ENCODE measurements at regions not wholly inside any gene's neighbourhood (a gene's known extent, or its start where the extent isn't known, plus 50 kb on each side); places are given as distances from the start of the nearest gene placed in this dataset.

DNA sequence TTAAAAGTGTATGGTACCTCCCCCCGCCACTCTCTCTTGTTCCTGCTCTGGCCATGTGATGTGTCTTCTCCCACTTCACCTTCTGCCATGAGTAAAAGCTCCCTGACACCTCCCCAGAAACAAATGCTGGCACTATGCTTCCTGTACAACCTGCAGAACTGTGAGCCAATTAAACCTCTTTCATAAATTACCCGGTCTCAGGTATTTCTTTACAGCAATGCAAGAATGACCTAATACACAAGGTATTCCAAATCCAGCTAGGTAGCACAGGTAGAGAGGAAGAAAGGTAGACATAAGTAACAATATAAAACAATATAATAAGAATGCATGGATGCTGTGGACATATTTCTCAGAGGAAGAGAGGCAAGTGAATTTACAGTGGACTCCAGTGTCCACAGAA, 394.1 kb upstream of the ARID1B start:
- no peaks in the 10 kb centered on the region for H3K4me1 ChIP-seq (ENCODE audit: control insufficient read depth in 2 of 2, insufficient read depth in 2 of 2, low read length in 1 of 2)
- no peak overlapping the region for H3K27ac ChIP-seq (ENCODE audit: low read depth in 2 of 2, low read length in 1 of 2)
- 70 to 83% methylated on average over 2 of the region's 2 CpGs for WGBS, 2 donors
- H3K27me3 ChIP-seq (ENCODE audit: control insufficient read depth in 1 of 2, insufficient read depth in 2 of 2, low read length in 2 of 2), result no peaks in the 10 kb centered on the region
- no peak overlapping the region for H3K4me3 ChIP-seq (ENCODE audit: low read depth in 1 of 2, low read length in 2 of 2)
- no peaks in the 10 kb centered on the region for H3K36me3 ChIP-seq (ENCODE audit: control insufficient read depth in 2 of 2, insufficient read depth in 2 of 2, low read length in 1 of 2)
- no peaks in the 10 kb centered on the region for H3K9me3 ChIP-seq (ENCODE audit: control insufficient read depth in 2 of 2, insufficient read depth in 1 of 2, low read depth in 1 of 2, low read length in 1 of 2)

DNA sequence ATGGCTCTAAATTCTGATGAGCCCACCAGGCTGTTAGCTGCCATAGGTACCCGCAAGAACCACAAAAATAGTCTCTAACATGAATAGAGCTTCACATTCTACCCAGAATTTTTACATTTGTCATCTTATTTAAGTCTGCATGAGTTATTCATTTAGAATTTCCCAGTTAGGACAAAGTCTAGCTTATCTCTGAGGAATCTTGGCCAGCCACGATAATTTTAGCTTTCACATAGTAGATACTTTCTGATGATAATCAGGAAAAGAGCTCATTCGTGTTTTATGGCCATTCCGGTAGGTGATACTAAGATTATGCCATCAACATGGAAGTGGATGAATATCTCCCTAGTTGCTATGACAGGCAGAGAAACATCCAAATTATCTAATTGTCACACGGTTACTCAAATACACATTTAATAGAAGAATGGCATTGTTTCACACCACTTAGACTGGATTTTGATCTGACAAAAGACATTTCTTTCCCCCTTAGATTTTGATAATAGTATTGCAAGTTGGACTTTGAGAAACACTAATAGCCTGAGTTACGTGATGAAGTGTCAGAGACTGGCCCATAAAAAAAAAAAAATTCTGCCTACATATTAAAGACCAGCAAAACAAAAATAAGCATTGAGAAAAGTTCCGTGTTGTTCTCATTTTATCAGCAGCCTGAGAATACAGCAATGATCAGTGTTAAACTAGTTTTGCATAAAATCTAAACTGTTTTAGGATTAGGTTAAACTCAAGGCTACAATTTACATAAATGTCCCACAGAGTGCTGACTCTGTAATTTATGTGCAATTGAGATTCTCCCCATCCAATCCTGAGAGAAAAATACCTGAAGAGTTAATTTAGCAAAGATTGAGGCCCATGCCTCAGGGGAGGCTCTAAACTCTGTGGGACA, 397.5 kb upstream of the ARID1B start:
- Histone ChIP-seq H3K27ac (ENCODE audit: low read depth in 2 of 2, low read length in 1 of 2) (no peak overlapping the region), H3K36me3 (ENCODE audit: control insufficient read depth in 2 of 2, insufficient read depth in 2 of 2, low read length in 1 of 2) (no peaks in the 10 kb centered on the region), H3K4me3 (ENCODE audit: low read depth in 1 of 2, low read length in 2 of 2) (no peak overlapping the region), H3K27me3 (ENCODE audit: control insufficient read depth in 1 of 2, insufficient read depth in 2 of 2, low read length in 2 of 2) (no peaks in the 10 kb centered on the region), H3K9me3 (ENCODE audit: control insufficient read depth in 2 of 2, insufficient read depth in 1 of 2, low read depth in 1 of 2, low read length in 1 of 2) (no peaks in the 10 kb centered on the region), H3K4me1 (ENCODE audit: control insufficient read depth in 2 of 2, insufficient read depth in 2 of 2, low read length in 1 of 2) (no peaks in the 10 kb centered on the region)
- 80 to 85% methylated on average over 7 of the region's 7 CpGs for WGBS, 2 donors

GRCh38 chr6:156378853-156379252, 398.3 kb upstream of the ARID1B start:
- no peaks in the 10 kb centered on the region for H3K9me3 ChIP-seq (ENCODE audit: control insufficient read depth in 2 of 2, insufficient read depth in 1 of 2, low read depth in 1 of 2, low read length in 1 of 2)
- no peaks in the 10 kb centered on the region for H3K36me3 ChIP-seq (ENCODE audit: control insufficient read depth in 2 of 2, insufficient read depth in 2 of 2, low read length in 1 of 2)
- H3K27me3 ChIP-seq (ENCODE audit: control insufficient read depth in 1 of 2, insufficient read depth in 2 of 2, low read length in 2 of 2), result no peaks in the 10 kb centered on the region
- H3K4me3 ChIP-seq (ENCODE audit: low read depth in 1 of 2, low read length in 2 of 2), result no peak overlapping the region
- H3K27ac ChIP-seq (ENCODE audit: low read depth in 2 of 2, low read length in 1 of 2), result no peak overlapping the region
- H3K4me1 ChIP-seq (ENCODE audit: control insufficient read depth in 2 of 2, insufficient read depth in 2 of 2, low read length in 1 of 2), result no peaks in the 10 kb centered on the region
- 80 to 90% methylated on average over 1 of the region's 1 CpG for WGBS, 2 donors

- Histone ChIP-seq H3K4me1 (ENCODE audit: control insufficient read depth in 2 of 2, insufficient read depth in 2 of 2, low read length in 1 of 2) (no peaks in the 10 kb centered on the region), H3K36me3 (ENCODE audit: control insufficient read depth in 2 of 2, insufficient read depth in 2 of 2, low read length in 1 of 2) (no peaks in the 10 kb centered on the region), H3K27ac (ENCODE audit: low read depth in 2 of 2, low read length in 1 of 2) (no peak overlapping the region), H3K9me3 (ENCODE audit: control insufficient read depth in 2 of 2, insufficient read depth in 1 of 2, low read depth in 1 of 2, low read length in 1 of 2) (no peaks in the 10 kb centered on the region), H3K4me3 (ENCODE audit: low read depth in 1 of 2, low read length in 2 of 2) (no peak overlapping the region), H3K27me3 (ENCODE audit: control insufficient read depth in 1 of 2, insufficient read depth in 2 of 2, low read length in 2 of 2) (no peaks in the 10 kb centered on the region)
Measured at GRCh38 chr6:156376091-156376490, 401.1 kb upstream of the ARID1B start.

GRCh38 chr6:156359912-156360311, 417.3 kb upstream of the ARID1B start:
- Histone ChIP-seq H3K4me3 (ENCODE audit: low read depth in 1 of 2, low read length in 2 of 2) (no peak overlapping the region), H3K9me3 (ENCODE audit: control insufficient read depth in 2 of 2, insufficient read depth in 1 of 2, low read depth in 1 of 2, low read length in 1 of 2) (no peaks in the 10 kb centered on the region), H3K36me3 (ENCODE audit: control insufficient read depth in 2 of 2, insufficient read depth in 2 of 2, low read length in 1 of 2) (no peaks in the 10 kb centered on the region), H3K27ac (ENCODE audit: low read depth in 2 of 2, low read length in 1 of 2) (no peak overlapping the region), H3K4me1 (ENCODE audit: control insufficient read depth in 2 of 2, insufficient read depth in 2 of 2, low read length in 1 of 2) (no peaks in the 10 kb centered on the region), H3K27me3 (ENCODE audit: control insufficient read depth in 1 of 2, insufficient read depth in 2 of 2, low read length in 2 of 2) (no peaks in the 10 kb centered on the region)
- 95 to 96% methylated on average over 12 of the region's 12 CpGs for WGBS, 2 donors

DNA sequence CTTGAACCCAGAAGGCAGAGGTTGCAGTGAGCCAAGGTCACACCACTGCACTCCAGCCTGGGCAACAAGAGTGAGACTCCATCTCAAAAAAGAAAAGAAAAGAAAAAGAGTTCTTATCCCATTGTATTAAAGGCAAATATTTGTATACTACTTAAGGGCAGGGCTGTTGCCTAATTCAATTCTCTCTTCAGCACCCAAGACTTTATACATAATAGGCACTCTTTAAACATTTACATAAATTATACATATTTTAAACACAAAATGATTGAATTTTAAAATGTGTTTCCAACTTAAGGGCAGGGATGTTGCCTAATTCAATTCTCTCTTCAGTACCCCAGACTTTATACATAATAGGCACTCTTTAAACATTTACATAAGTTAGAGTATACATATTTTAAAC, 424.3 kb upstream of the ARID1B start:
- Histone ChIP-seq H3K27ac (ENCODE audit: low read depth in 2 of 2, low read length in 1 of 2) (no peak overlapping the region), H3K27me3 (ENCODE audit: control insufficient read depth in 1 of 2, insufficient read depth in 2 of 2, low read length in 2 of 2) (no peaks in the 10 kb centered on the region), H3K4me1 (ENCODE audit: control insufficient read depth in 2 of 2, insufficient read depth in 2 of 2, low read length in 1 of 2) (no peaks in the 10 kb centered on the region), H3K9me3 (ENCODE audit: control insufficient read depth in 2 of 2, insufficient read depth in 1 of 2, low read depth in 1 of 2, low read length in 1 of 2) (no peaks in the 10 kb centered on the region), H3K36me3 (ENCODE audit: control insufficient read depth in 2 of 2, insufficient read depth in 2 of 2, low read length in 1 of 2) (no peaks in the 10 kb centered on the region), H3K4me3 (ENCODE audit: low read depth in 1 of 2, low read length in 2 of 2) (no peak overlapping the region)

DNA sequence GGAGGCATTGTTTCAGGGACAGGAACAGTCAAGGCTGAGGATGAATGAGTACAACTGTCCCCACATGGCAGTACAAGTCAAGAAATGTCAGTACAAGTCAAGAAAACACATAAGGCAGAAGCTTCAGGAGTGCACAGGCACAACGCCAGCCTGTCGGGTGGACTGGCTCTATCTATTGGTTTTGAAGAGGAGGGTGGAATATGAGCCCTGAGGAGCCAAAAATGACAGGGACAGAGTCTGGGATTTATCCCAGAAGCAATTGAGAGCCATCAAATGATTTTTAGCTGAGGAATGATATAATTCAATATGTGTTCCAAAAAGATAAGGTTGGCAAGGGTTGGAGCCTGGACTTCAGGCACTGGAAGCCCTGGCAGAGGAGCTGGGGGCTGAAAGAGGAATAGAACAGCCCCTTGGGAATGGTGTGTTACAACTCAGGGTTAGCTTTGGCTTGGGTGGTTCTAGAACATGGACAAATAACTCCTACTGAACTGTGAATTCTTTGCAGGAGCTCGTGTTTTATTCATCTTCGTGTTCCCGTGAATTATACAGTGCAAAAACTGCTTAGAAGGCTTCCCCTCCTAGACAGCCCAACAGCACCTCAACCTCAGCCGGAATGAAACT, 425.7 kb upstream of the ARID1B start:
- H3K27me3 ChIP-seq (ENCODE audit: control insufficient read depth in 1 of 2, insufficient read depth in 2 of 2, low read length in 2 of 2), result no peaks in the 10 kb centered on the region
- H3K27ac ChIP-seq (ENCODE audit: low read depth in 2 of 2, low read length in 1 of 2), result no peak overlapping the region
- 76 to 86% methylated on average over 6 of the region's 6 CpGs for WGBS, 2 donors
- no peak overlapping the region for H3K4me3 ChIP-seq (ENCODE audit: low read depth in 1 of 2, low read length in 2 of 2)
- no peaks in the 10 kb centered on the region for H3K9me3 ChIP-seq (ENCODE audit: control insufficient read depth in 2 of 2, insufficient read depth in 1 of 2, low read depth in 1 of 2, low read length in 1 of 2)
- H3K36me3 ChIP-seq (ENCODE audit: control insufficient read depth in 2 of 2, insufficient read depth in 2 of 2, low read length in 1 of 2), result no peaks in the 10 kb centered on the region
- no peaks in the 10 kb centered on the region for H3K4me1 ChIP-seq (ENCODE audit: control insufficient read depth in 2 of 2, insufficient read depth in 2 of 2, low read length in 1 of 2)

GRCh38 chr6:156350337-156350736, 426.8 kb upstream of the ARID1B start:
- no peak overlapping the region for H3K27ac ChIP-seq (ENCODE audit: low read depth in 2 of 2, low read length in 1 of 2)

GRCh38 chr6:156348849-156349248, 428.3 kb upstream of the ARID1B start:
- H3K27ac ChIP-seq (ENCODE audit: low read depth in 2 of 2, low read length in 1 of 2), result no peak overlapping the region
- 73 to 75% methylated on average over 2 of the region's 2 CpGs for WGBS, 2 donors
- no peaks in the 10 kb centered on the region for H3K36me3 ChIP-seq (ENCODE audit: control insufficient read depth in 2 of 2, insufficient read depth in 2 of 2, low read length in 1 of 2)
- H3K4me1 ChIP-seq (ENCODE audit: control insufficient read depth in 2 of 2, insufficient read depth in 2 of 2, low read length in 1 of 2), result no peaks in the 10 kb centered on the region
- no peaks in the 10 kb centered on the region for H3K9me3 ChIP-seq (ENCODE audit: control insufficient read depth in 2 of 2, insufficient read depth in 1 of 2, low read depth in 1 of 2, low read length in 1 of 2)
- H3K4me3 ChIP-seq (ENCODE audit: low read depth in 1 of 2, low read length in 2 of 2), result no peak overlapping the region
- H3K27me3 ChIP-seq (ENCODE audit: control insufficient read depth in 1 of 2, insufficient read depth in 2 of 2, low read length in 2 of 2), result no peaks in the 10 kb centered on the region

More at GRCh38 chr6:156350337-156350736, 426.8 kb upstream of the ARID1B start:
- no peaks in the 10 kb centered on the region for H3K9me3 ChIP-seq (ENCODE audit: control insufficient read depth in 2 of 2, insufficient read depth in 1 of 2, low read depth in 1 of 2, low read length in 1 of 2)
- no peaks in the 10 kb centered on the region for H3K27me3 ChIP-seq (ENCODE audit: control insufficient read depth in 1 of 2, insufficient read depth in 2 of 2, low read length in 2 of 2)
- no peaks in the 10 kb centered on the region for H3K4me1 ChIP-seq (ENCODE audit: control insufficient read depth in 2 of 2, insufficient read depth in 2 of 2, low read length in 1 of 2)
- no peak overlapping the region for H3K4me3 ChIP-seq (ENCODE audit: low read depth in 1 of 2, low read length in 2 of 2)
- 75 to 81% methylated on average over 4 of the region's 4 CpGs for WGBS, 2 donors
- H3K36me3 ChIP-seq (ENCODE audit: control insufficient read depth in 2 of 2, insufficient read depth in 2 of 2, low read length in 1 of 2), result no peaks in the 10 kb centered on the region

GRCh38 chr6:156348424-156348823, 428.8 kb upstream of the ARID1B start:
- no peaks in the 10 kb centered on the region for H3K36me3 ChIP-seq (ENCODE audit: control insufficient read depth in 2 of 2, insufficient read depth in 2 of 2, low read length in 1 of 2)
- H3K4me3 ChIP-seq (ENCODE audit: low read depth in 1 of 2, low read length in 2 of 2), result no peak overlapping the region
- H3K4me1 ChIP-seq (ENCODE audit: control insufficient read depth in 2 of 2, insufficient read depth in 2 of 2, low read length in 1 of 2), result no peaks in the 10 kb centered on the region
- WGBS, 2 donors, result 74 to 80% methylated on average over 4 of the region's 4 CpGs
- H3K27me3 ChIP-seq (ENCODE audit: control insufficient read depth in 1 of 2, insufficient read depth in 2 of 2, low read length in 2 of 2), result no peaks in the 10 kb centered on the region
- no peak overlapping the region for H3K27ac ChIP-seq (ENCODE audit: low read depth in 2 of 2, low read length in 1 of 2)
- no peaks in the 10 kb centered on the region for H3K9me3 ChIP-seq (ENCODE audit: control insufficient read depth in 2 of 2, insufficient read depth in 1 of 2, low read depth in 1 of 2, low read length in 1 of 2)
